Colonic mucosa (tissue), 4 donors: ENCODE measurements at regions not wholly inside any gene's neighbourhood (a gene's known extent, or its start where the extent isn't known, plus 50 kb on each side); places are given as distances from the start of the nearest gene placed in this dataset.
"Not testable (repeated sequence)": the region's sequence is repeated elsewhere in the genome, so short reads cannot be mapped to it uniquely, and the experiment has no call there.

ENCODE experiments used
- DNase-seq: peaks from one replicate; pipeline ENCODE4 v3.0.0-alpha.2; 2020
- H3K27ac ChIP-seq: fragments of 200-600 bp; one replicate; pipeline ENCODE4 v1.8.0; 2021
- H3K27me3 ChIP-seq: fragments of 200-600 bp; one replicate; pipeline ENCODE4 v1.8.0; 2021
- H3K36me3 ChIP-seq: fragments of 200-600 bp; one replicate; pipeline ENCODE4 v1.8.0; 2021
- H3K4me1 ChIP-seq: fragments of 200-600 bp; one replicate; pipeline ENCODE4 v1.8.0; 2021; ENCODE audit warnings: mild to moderate bottlenecking
- H3K4me3 ChIP-seq: fragments of 200-600 bp; one replicate; pipeline ENCODE4 v1.8.0; 2021
- H3K9ac ChIP-seq, 2 donors: one replicate each; pipeline ENCODE4 v1.7.0; 2013; ENCODE audit warnings: control low read depth in 2 of 2, low read depth in 2 of 2, low read length in 2 of 2
- H3K9me3 ChIP-seq: fragments of 200-600 bp; one replicate; pipeline ENCODE4 v1.8.0; 2021
- intact Hi-C: fragments of 100-400 bp; cut with DNase I; formaldehyde crosslinking; loops from one replicate; pipeline ENCODE4 v1.14.1; 2022
- TF ChIP-seq, protein P1 (sequence below): fragments of 200-600 bp; IDR thresholded peaks from one replicate; pipeline ENCODE4 v1.8.0; 2022; ENCODE audit warnings: antibody characterized with exemption, mild to moderate bottlenecking
- donor health status: healthy.
- donor health status: DM: no; HTN: no; CAD: no.
- donor health status: DM: no; HTN: no; CAD: no.

- Histone ChIP-seq H3K4me3 (no peak overlapping the region), H3K36me3 (no peaks in the 10 kb centered on the region), H3K4me1 (no peaks in the 10 kb centered on the region), H3K27me3 (no peaks in the 10 kb centered on the region), H3K9ac (no peak overlapping the region), H3K9me3 (no peaks in the 10 kb centered on the region), H3K27ac (no peak overlapping the region)
- no peak for DNase-seq
- intact Hi-C loops: no loop called here
- TF ChIP-seq, protein P1, sequence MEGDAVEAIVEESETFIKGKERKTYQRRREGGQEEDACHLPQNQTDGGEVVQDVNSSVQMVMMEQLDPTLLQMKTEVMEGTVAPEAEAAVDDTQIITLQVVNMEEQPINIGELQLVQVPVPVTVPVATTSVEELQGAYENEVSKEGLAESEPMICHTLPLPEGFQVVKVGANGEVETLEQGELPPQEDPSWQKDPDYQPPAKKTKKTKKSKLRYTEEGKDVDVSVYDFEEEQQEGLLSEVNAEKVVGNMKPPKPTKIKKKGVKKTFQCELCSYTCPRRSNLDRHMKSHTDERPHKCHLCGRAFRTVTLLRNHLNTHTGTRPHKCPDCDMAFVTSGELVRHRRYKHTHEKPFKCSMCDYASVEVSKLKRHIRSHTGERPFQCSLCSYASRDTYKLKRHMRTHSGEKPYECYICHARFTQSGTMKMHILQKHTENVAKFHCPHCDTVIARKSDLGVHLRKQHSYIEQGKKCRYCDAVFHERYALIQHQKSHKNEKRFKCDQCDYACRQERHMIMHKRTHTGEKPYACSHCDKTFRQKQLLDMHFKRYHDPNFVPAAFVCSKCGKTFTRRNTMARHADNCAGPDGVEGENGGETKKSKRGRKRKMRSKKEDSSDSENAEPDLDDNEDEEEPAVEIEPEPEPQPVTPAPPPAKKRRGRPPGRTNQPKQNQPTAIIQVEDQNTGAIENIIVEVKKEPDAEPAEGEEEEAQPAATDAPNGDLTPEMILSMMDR: no peak
These were observed 626.9 kb downstream of the MAT2B start for GRCh38 chr5:164132358-164132757.

DNA sequence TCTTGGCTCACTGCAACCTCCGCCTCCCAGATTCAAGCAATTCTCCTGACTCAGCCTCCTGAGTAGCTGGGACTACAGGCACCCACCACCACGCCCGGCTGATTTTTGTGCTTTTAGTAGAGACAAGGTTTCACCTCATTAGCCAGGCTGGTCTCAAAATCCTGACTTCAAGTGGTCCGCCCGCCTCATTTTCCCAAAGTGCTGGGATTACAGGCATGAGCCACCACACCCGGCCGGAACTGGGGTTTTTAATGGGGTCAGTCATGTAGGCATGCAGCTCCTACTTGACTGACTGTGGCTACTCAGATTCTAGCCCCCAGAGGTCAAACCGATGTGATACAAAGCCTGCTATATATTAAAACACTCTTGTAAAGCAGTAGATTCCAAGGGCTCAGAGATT is 631.7 kb downstream of the MAT2B start:
- H3K4me1 ChIP-seq: no peaks in the 10 kb centered on the region
- H3K36me3 ChIP-seq: no peaks in the 10 kb centered on the region
- H3K4me3 ChIP-seq: no peak overlapping the region
- no peak overlapping the region for H3K27ac ChIP-seq
- TF ChIP-seq, protein P1: no peak
- DNase-seq: no peak
- intact Hi-C loops: no loop called here
- H3K27me3 ChIP-seq: no peaks in the 10 kb centered on the region
- H3K9me3 ChIP-seq: no peaks in the 10 kb centered on the region
- H3K9ac ChIP-seq: no peak overlapping the region

DNA sequence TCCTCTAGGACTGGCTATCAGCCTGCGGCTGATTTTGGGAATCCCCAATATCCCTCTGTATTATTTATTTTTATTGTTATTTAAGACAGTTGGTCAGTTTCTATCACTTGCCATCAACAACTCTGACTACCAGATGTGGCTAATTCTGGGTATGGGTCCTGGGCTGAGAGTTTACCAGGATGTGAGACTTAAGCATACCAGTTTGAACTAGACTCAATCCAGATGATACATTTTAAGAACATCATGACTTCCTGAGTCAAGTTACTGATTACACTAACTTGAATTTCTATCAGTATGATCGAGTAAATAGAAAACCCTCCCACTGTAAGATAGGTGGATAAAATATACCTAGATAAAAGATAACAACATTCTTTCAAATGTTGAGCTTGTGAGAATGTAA is 634.0 kb downstream of the MAT2B start:
- DNase-seq: no peak
- TF ChIP-seq, protein P1: no peak
- H3K36me3 ChIP-seq: no peaks in the 10 kb centered on the region
- H3K9ac ChIP-seq: no peak overlapping the region
- H3K4me1 ChIP-seq: no peaks in the 10 kb centered on the region
- H3K4me3 ChIP-seq: no peak overlapping the region
- no peak overlapping the region for H3K27ac ChIP-seq
- H3K9me3 ChIP-seq: no peaks in the 10 kb centered on the region
- intact Hi-C loops: no loop called here
- no peaks in the 10 kb centered on the region for H3K27me3 ChIP-seq

- H3K27me3 ChIP-seq: no peaks in the 10 kb centered on the region
- H3K9me3 ChIP-seq: no peaks in the 10 kb centered on the region
- TF ChIP-seq, protein P1: no peak
- no peaks in the 10 kb centered on the region for H3K4me1 ChIP-seq
- H3K36me3 ChIP-seq: no peaks in the 10 kb centered on the region
- no peak for DNase-seq
- no peak overlapping the region for H3K27ac ChIP-seq
- intact Hi-C loops: no loop called here
- no peak overlapping the region for H3K9ac ChIP-seq
- H3K4me3 ChIP-seq: no peak overlapping the region
These were observed 640.0 kb downstream of the MAT2B start for GRCh38 chr5:164145458-164145857.

DNA sequence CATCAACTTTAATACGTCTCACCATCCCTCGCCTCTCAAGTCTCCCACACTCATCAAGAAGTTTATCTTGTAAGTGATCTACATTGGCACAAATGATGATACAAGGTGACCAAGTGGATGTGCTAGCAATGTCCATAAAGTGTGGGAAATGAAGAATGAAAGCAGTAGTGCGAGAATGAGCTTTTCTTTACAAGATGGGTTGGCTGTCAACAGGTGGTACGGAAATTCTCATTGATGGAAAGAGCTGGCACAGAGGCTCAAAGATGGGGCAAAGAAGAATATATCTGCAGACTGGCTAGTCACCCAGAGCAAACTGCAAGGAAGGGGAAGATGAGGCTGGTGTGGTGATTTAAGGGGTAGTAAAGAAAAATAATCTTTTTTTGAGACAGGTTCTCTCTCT is 640.8 kb downstream of the MAT2B start:
- no peaks in the 10 kb centered on the region for H3K4me1 ChIP-seq
- DNase-seq: no peak
- H3K27me3 ChIP-seq: no peaks in the 10 kb centered on the region
- TF ChIP-seq, protein P1: no peak
- intact Hi-C loops: no loop called here
- H3K9ac ChIP-seq: no peak overlapping the region
- no peak overlapping the region for H3K4me3 ChIP-seq
- no peaks in the 10 kb centered on the region for H3K36me3 ChIP-seq
- no peak overlapping the region for H3K27ac ChIP-seq
- no peaks in the 10 kb centered on the region for H3K9me3 ChIP-seq

DNA sequence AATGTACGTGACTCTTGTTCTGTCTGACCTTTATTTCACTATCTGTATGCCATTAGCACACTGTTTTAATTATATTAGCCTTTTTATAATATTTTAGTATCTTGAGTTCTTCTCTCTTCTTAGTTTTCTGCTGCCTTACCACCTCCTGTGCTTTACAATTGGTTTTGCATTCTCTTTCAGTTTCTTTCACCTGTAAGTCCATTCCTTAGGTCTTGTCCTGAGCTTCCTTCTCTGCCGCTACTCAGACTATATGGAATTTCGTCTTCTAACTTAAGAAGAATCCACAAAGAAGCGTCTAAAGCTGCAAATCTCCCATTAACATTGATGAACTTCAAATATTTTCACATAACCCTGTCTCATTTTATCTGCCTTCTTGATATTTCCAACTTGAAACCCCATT is 642.9 kb downstream of the MAT2B start:
- DNase-seq: no peak
- no peaks in the 10 kb centered on the region for H3K36me3 ChIP-seq
- H3K27ac ChIP-seq: no peak overlapping the region
- no peaks in the 10 kb centered on the region for H3K4me1 ChIP-seq
- H3K4me3 ChIP-seq: no peak overlapping the region
- no peak overlapping the region for H3K9ac ChIP-seq
- H3K9me3 ChIP-seq: no peaks in the 10 kb centered on the region
- intact Hi-C loops: no loop called here
- H3K27me3 ChIP-seq: no peaks in the 10 kb centered on the region
- TF ChIP-seq, protein P1: no peak

GRCh38 chr5:164152539-164152938 is 647.1 kb downstream of the MAT2B start:
- H3K9ac ChIP-seq, H3K9me3 ChIP-seq, H3K27ac ChIP-seq, H3K27me3 ChIP-seq, H3K4me3 ChIP-seq, H3K4me1 ChIP-seq, DNase-seq, intact Hi-C loops, H3K36me3 ChIP-seq: not testable (repeated sequence)
